GM19025 (cell line): ENCODE measurements at regions not wholly inside any gene's neighbourhood (a gene's known extent, or its start where the extent isn't known, plus 50 kb on each side); places are given as distances from the start of the nearest gene placed in this dataset.
"Not testable (repeated sequence)": the region's sequence is repeated elsewhere in the genome, so short reads cannot be mapped to it uniquely, and the experiment has no call there.

Source experiments
- ATAC-seq: cut with Tn5 transposase; IDR thresholded peaks from one replicate; pipeline ENCODE4 v1.9.1; 2021; ENCODE audit warnings: mild to moderate bottlenecking, low read depth, moderate library complexity; ENCODE audit not compliant: unreplicated experiment

- ATAC-seq = no peak
Observed at GRCh38 chr10:7108141-7108540, 302.7 kb downstream of the SFMBT2 start.

- no peak for ATAC-seq
Observed at GRCh38 chr10:7107285-7107684, 303.5 kb downstream of the SFMBT2 start.

GRCh38 chr10:7104379-7104778, 306.5 kb downstream of the SFMBT2 start:
- not testable (repeated sequence) for ATAC-seq

GRCh38 chr10:7102557-7103349, 308.1 kb downstream of the SFMBT2 start:
- ATAC-seq = no peak

- no peak for ATAC-seq
Observed at GRCh38 chr10:7102084-7102483, 308.8 kb downstream of the SFMBT2 start.

GRCh38 chr10:7101451-7101850, 309.4 kb downstream of the SFMBT2 start:
- ATAC-seq = no peak

GRCh38 chr10:7100032-7100702, 310.7 kb downstream of the SFMBT2 start:
- ATAC-seq = no peak

- no peak for ATAC-seq
Observed at GRCh38 chr10:7098160-7098762, 312.6 kb downstream of the SFMBT2 start.

GRCh38 chr10:7094781-7095180, 316.1 kb downstream of the SFMBT2 start:
- no peak for ATAC-seq

- no peak for ATAC-seq
Observed at GRCh38 chr10:7093368-7093767, 317.5 kb downstream of the SFMBT2 start.

GRCh38 chr10:7092603-7093002, 318.2 kb downstream of the SFMBT2 start:
- no peak for ATAC-seq

- no peak for ATAC-seq
Observed at GRCh38 chr10:7090529-7090928, 320.3 kb downstream of the SFMBT2 start.

GRCh38 chr10:7085913-7086589, 324.8 kb downstream of the SFMBT2 start:
- no peak for ATAC-seq

GRCh38 chr10:7085147-7085912, 325.5 kb downstream of the SFMBT2 start:
- no peak for ATAC-seq

- ATAC-seq = no peak
Observed at GRCh38 chr10:7084280-7085005, 326.4 kb downstream of the SFMBT2 start.

GRCh38 chr10:7082967-7083366, 327.9 kb downstream of the SFMBT2 start:
- no peak for ATAC-seq

GRCh38 chr10:7077880-7078279, 333.0 kb downstream of the SFMBT2 start:
- no peak for ATAC-seq

GRCh38 chr10:7075851-7076250, 335.0 kb downstream of the SFMBT2 start:
- no peak for ATAC-seq

- ATAC-seq = no peak
Observed at GRCh38 chr10:7075110-7075509, 335.7 kb downstream of the SFMBT2 start.

- ATAC-seq = no peak
Observed at GRCh38 chr10:7071421-7071820, 339.4 kb downstream of the SFMBT2 start.
